K562 (cell line): ENCODE measurements at regions not wholly inside any gene's neighbourhood (a gene's known extent, or its start where the extent isn't known, plus 50 kb on each side); places are given as distances from the start of the nearest gene placed in this dataset.

Source experiments
- ATAC-seq: fragments of 200-7000 bp; cut with Tn5 transposase; 3 replicates; pipeline ENCODE4 v1.9.1; 2020; ENCODE audit warnings: moderate library complexity
- BruUV-seq: library from RNA; stranded (reverse); fragments of 400-500 nt; replicated peaks from 2 replicates; lab custom pipeline; 2021; lab: Mats Ljungman, UMichigan
- CTCF ChIA-PET: fragments of 300-600 bp; formaldehyde crosslinking; extraction: SDS; loops from one replicate; lab custom pipeline; 2021; ENCODE audit warnings: low intra/inter-chr PET ratio; lab: Yijun Ruan, JAX
- POLR2A ChIA-PET: fragments of 300-600, 350-650 bp; sonication (Branson Sonifier 250); formaldehyde crosslinking; extraction: SDS; loops from one replicate; lab custom pipeline; 2021; ENCODE audit warnings: antibody characterized with exemption, inconsistent platforms; lab: Yijun Ruan, JAX
- DNase-seq, 4 experiments: peaks; one replicate each; pipeline versions ENCODE4 v3.0.0 to v3.0.0-alpha.2; 2011 to 2018; ENCODE audit warnings: low spot score in 3 of 4, mixed read lengths in 3 of 4; ENCODE audit errors: extremely low read depth in 1 of 4
- FAIRE-seq: peaks from 2 replicates; lab custom pipeline; 2011; peaks lifted over from hg19 to GRCh38; lab: Jason Lieb, UNC
- H2AFZ ChIP-seq: 2 replicates; pipeline ENCODE4 v1.6.0; 2011; ENCODE audit warnings: low read depth, low read length, control low read depth, inconsistent platforms
- H3K27ac ChIP-seq: fragments of 200-600 bp; 3 replicates; pipeline ENCODE4 v1.8.0; 2011; ENCODE audit warnings: low read depth, mild to moderate bottlenecking, control low read depth, inconsistent platforms, low read length, moderate library complexity, mixed read lengths; ENCODE audit errors: extremely low read depth
- H3K27me3 ChIP-seq, 2 experiments: fragments of 300-600 bp in 1 of 2; 2 replicates in 1 of 2; 3 replicates in 1 of 2; pipeline versions ENCODE4 v1.6.0 to v1.8.0; 2011; ENCODE audit warnings: inconsistent platforms in 2 of 2, low read length in 2 of 2, mild to moderate bottlenecking in 1 of 2, mixed read lengths in 1 of 2, moderate library complexity in 1 of 2; ENCODE audit not compliant: control insufficient read depth in 2 of 2, insufficient read depth in 2 of 2
- H3K36me3 ChIP-seq: fragments of 300-600 bp; 3 replicates; pipeline ENCODE4 v1.8.0; 2011; ENCODE audit warnings: mild to moderate bottlenecking, low read length, inconsistent platforms; ENCODE audit not compliant: control insufficient read depth, insufficient read depth
- H3K4me1 ChIP-seq, 2 experiments: fragments of 200-600 bp in 1 of 2; replicated peaks in 1 of 2; 2 replicates in 1 of 2; 3 replicates in 1 of 2; pipeline versions ENCODE4 v1.5.1 to v1.8.0; 2011; ENCODE audit warnings: inconsistent platforms in 2 of 2, low read length in 2 of 2, mild to moderate bottlenecking in 1 of 2, mixed read lengths in 1 of 2, moderate library complexity in 1 of 2; ENCODE audit not compliant: control insufficient read depth in 2 of 2, insufficient read depth in 2 of 2
- H3K4me2 ChIP-seq: 2 replicates; pipeline ENCODE4 v1.6.1; 2011; ENCODE audit warnings: low read length, control low read depth, inconsistent platforms, mixed read lengths; ENCODE audit not compliant: insufficient read depth
- H3K4me3 ChIP-seq: fragments of 200-600 bp; sonication (generic), shearing (Covaris generic); 2 replicates; pipeline ENCODE4 v1.5.1; 2016; ENCODE audit warnings: control low read depth, inconsistent platforms
- H3K79me2 ChIP-seq: fragments of 200-600 bp; 3 replicates; pipeline ENCODE4 v1.8.0; 2011; ENCODE audit warnings: low read length, inconsistent platforms; ENCODE audit not compliant: control insufficient read depth, insufficient read depth
- H3K9ac ChIP-seq, 2 experiments: 2 replicates each; pipeline versions ENCODE4 v1.6.0 to v1.6.1; 2011; ENCODE audit warnings: low read depth in 2 of 2, low read length in 2 of 2, control low read depth in 1 of 2, inconsistent platforms in 1 of 2, mild to moderate bottlenecking in 1 of 2, mixed read lengths in 1 of 2; ENCODE audit not compliant: insufficient read depth in 1 of 2
- H3K9me1 ChIP-seq: one replicate; pipeline ENCODE4 v1.6.0; 2011; ENCODE audit warnings: inconsistent platforms, mild to moderate bottlenecking, low read length, moderate library complexity; ENCODE audit not compliant: control insufficient read depth, insufficient read depth
- H3K9me3 ChIP-seq: replicated peaks from 2 replicates; pipeline ENCODE4 v1.5.1; 2011; ENCODE audit warnings: low read depth, low read length, inconsistent platforms; ENCODE audit not compliant: control insufficient read depth, insufficient read depth
- H4K20me1 ChIP-seq: replicated peaks from 2 replicates; pipeline ENCODE4 v1.6.1; 2011; ENCODE audit warnings: low read length, inconsistent platforms, mixed read lengths; ENCODE audit not compliant: control insufficient read depth, insufficient read depth
- CCAR2 ChIP-seq: fragments of 200-400 bp; formaldehyde crosslinking; IDR thresholded peaks from 2 replicates; pipeline ENCODE4 v1.6.1; 2017; ENCODE audit warnings: mild to moderate bottlenecking, low read depth, low read length
- CEBPG ChIP-seq, 3 experiments: fragments of 200-800 bp in 1 of 3; sonication (Bioruptor generic) in 1 of 3; sonication (generic) in 1 of 3; formaldehyde crosslinking in 1 of 3; IDR thresholded peaks in 2 of 3; conservative IDR thresholded peaks in 1 of 3; 2 replicates each; pipeline versions ENCODE4 v1.6.1 to v1.8.0; 2016 to 2022; ENCODE audit warnings: missing compliant biosample characterization in 2 of 3, missing genetic modification characterization in 2 of 3, mild to moderate bottlenecking in 1 of 3, missing genetic modification reagents in 1 of 3
- CXXC5 ChIP-seq: fragments of 250-450 bp; sonication (Bioruptor Pico); IDR thresholded peaks from 2 replicates; pipeline ENCODE4 v1.8.0; 2022; ENCODE audit warnings: inconsistent platforms, mild to moderate bottlenecking, moderate library complexity
- DDX20 ChIP-seq: fragments of 450-650 bp; IDR thresholded peaks from 2 replicates; pipeline ENCODE4 v1.6.1; 2016; ENCODE audit warnings: missing genetic modification characterization, low read depth, mild to moderate bottlenecking, missing compliant biosample characterization, moderate library complexity
- RCOR1 ChIP-seq, 2 experiments: IDR thresholded peaks; 2 replicates each; pipeline ENCODE4 v1.6.1; 2012; ENCODE audit warnings: low read depth in 2 of 2, low read length in 2 of 2, borderline replicate concordance in 1 of 2, improper control_type of control experiment in 1 of 2
- SMAD4 ChIP-seq: fragments of 250-450 bp; sonication (Bioruptor Pico); conservative IDR thresholded peaks from 2 replicates; pipeline ENCODE4 v1.8.0; 2021; ENCODE audit warnings: inconsistent platforms, mild to moderate bottlenecking, moderate library complexity
- SPI1 ChIP-seq: IDR thresholded peaks from 2 replicates; pipeline ENCODE4 v1.6.1; 2011; ENCODE audit warnings: low read depth, low read length, control low read depth, borderline replicate concordance
- ZFP36 ChIP-seq: fragments of 150-350 bp; IDR thresholded peaks from 2 replicates; pipeline ENCODE4 v1.6.1; 2018; ENCODE audit warnings: low read length, low read depth; ENCODE audit not compliant: partially characterized antibody
- ZKSCAN3 ChIP-seq: fragments of 250-450 bp; sonication (Bioruptor Pico); IDR thresholded peaks from 2 replicates; pipeline ENCODE4 v1.4.0; 2020
- ZNF175 ChIP-seq: fragments of 200-800 bp; sonication (Bioruptor generic); IDR thresholded peaks from 2 replicates; pipeline ENCODE4 v1.6.1; 2016; ENCODE audit warnings: low read depth, mild to moderate bottlenecking, missing genetic modification characterization, missing compliant biosample characterization
- ZNF707 ChIP-seq: fragments of 250-450 bp; sonication (Bioruptor Pico); conservative IDR thresholded peaks from 2 replicates; pipeline ENCODE4 v1.8.0; 2022; ENCODE audit warnings: inconsistent platforms, mild to moderate bottlenecking, moderate library complexity
- ZNF75A ChIP-seq: fragments of 450-650 bp; formaldehyde crosslinking; IDR thresholded peaks from 2 replicates; pipeline ENCODE4 v1.4.0; 2020; ENCODE audit warnings: mild to moderate bottlenecking
- WGBS: fragments of 100-300 bp; shearing (Covaris generic); methylation state at CpG from one replicate; pipeline ENCODE4 v1.1.6; 2016; ENCODE audit warnings: low coverage, mixed read lengths; ENCODE audit not compliant: insufficient coverage; ENCODE audit errors: missing lambda C conversion rate; 5-methylcytosine and 5-hydroxymethylcytosine counted together
- in situ Hi-C: fragments of 300-500 bp; cut with MboI; formaldehyde crosslinking; loops from 4 replicates; pipeline ENCODE4 v1.15.0; 2018; ENCODE audit warnings: inconsistent platforms, mixed read lengths
- intact Hi-C: fragments of 100-400 bp; cut with micrococcal nuclease; formaldehyde crosslinking; loops from 2 replicates; pipeline ENCODE4 v1.14.2; 2022
- TF ChIP-seq, protein P1 (sequence below): fragments of 250-450 bp; sonication (Bioruptor Pico); IDR thresholded peaks from 2 replicates; pipeline ENCODE4 v1.8.0; 2021; ENCODE audit warnings: borderline replicate concordance, mild to moderate bottlenecking, moderate library complexity; ENCODE audit not compliant: poor library complexity, severe bottlenecking
- TF ChIP-seq, protein P2 (sequence below): fragments of 450-650 bp; IDR thresholded peaks from 2 replicates; pipeline ENCODE4 v1.6.1; 2017; ENCODE audit warnings: antibody characterized with exemption, mild to moderate bottlenecking
- TF ChIP-seq, protein P3 (sequence below): fragments of 450-650 bp; conservative IDR thresholded peaks from 2 replicates; pipeline ENCODE4 v1.6.1; 2016; ENCODE audit warnings: missing genetic modification characterization, low read depth, mild to moderate bottlenecking, missing compliant biosample characterization, moderate library complexity

DNA sequence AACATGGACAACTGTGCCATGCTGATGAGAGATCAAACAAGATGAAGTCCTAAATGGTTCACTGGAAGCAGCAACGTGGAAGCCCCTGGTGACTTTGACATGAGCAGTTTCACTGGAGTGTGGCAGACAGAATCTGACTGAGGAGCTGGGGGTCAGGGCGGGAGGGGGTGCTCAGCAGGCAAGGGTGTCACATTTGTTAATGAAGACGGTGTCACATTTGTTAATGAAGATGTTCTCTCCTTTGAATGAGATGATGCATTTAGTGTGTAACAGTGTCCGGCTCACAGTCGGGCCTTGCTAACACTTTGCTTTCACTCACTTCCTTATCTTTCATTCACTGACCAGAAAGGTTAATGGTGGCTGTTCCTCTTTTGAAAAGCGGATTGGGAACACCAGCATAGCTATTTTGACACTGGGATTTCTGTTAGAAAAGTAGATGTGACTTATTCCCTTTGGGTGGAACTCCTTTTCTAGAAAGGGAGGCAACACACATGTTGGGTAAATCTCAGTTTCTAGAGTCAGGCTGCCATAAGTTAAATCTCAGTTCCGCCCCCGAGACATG is 693.7 kb downstream of the UQCRFS1 start:
- H3K9me3 ChIP-seq: no peaks in the 10 kb centered on the region
- peaks cover 14 to 46% of the 10 kb centered on the region in 2 experiments for H3K4me1 ChIP-seq
- peak overlapping the region; percentile 27; the same call in 1 of the 2 replicates for H3K4me2 ChIP-seq
- peaks cover 39% of the 10 kb centered on the region for H3K36me3 ChIP-seq
- H3K9me1 ChIP-seq: peaks cover 5% of the 10 kb centered on the region
- in situ Hi-C loops (no loop called here), intact Hi-C loops (no loop called here)
- no peak for FAIRE-seq
- H4K20me1 ChIP-seq: peaks cover 60% of the 10 kb centered on the region
- ChIA-PET CTCF (interaction anchor here (0.6 kb wide), 1 partner anchor 10 kb away, joined by 4 read pairs; no protein-coding TSS in a partner anchor), POLR2A (interaction anchor here (0.6 to 1.3 kb wide), 11 partner anchors 9 to 637 kb away, joined by 3 to 6 read pairs (median 3); no protein-coding TSS in a partner anchor)
- no peak overlapping the region for H3K9ac ChIP-seq
- no peaks in the 10 kb centered on the region for H3K27me3 ChIP-seq
- DNase-seq: no peak
- H3K4me3 ChIP-seq: no peak overlapping the region
- H3K27ac ChIP-seq: peak overlapping the region; percentile 80; the same call in 1 of the 3 replicates
- H2AFZ ChIP-seq: no peak overlapping the region
- 25% methylated on average over 8 of the region's 8 CpGs for WGBS
- no TSS peak for BruUV-seq
- H3K79me2 ChIP-seq: peaks cover 99% of the 10 kb centered on the region
- ATAC-seq: peak; percentile 9; the same call in 1 of the 3 replicates
- TF ChIP-seq CCAR2: no peak
- TF ChIP-seq SMAD4 (CRISPR knock-in tag): peak; percentile 73
- TF ChIP-seq CEBPG (CRISPR knock-in tag; IDR thresholded peaks at IDR 0.05): 0 out of 2 replicates have a peak, but pooled peaks have one; percentile 17
- TF ChIP-seq CEBPG (tag; conservative IDR thresholded peaks at IDR 0.05 in 1 of 2, IDR thresholded peaks at IDR 0.05 in 1 of 2): no peak
- TF ChIP-seq SPI1: peak; percentile 89; the same call in 1 of the 2 replicates
- TF ChIP-seq ZNF707 (CRISPR knock-in tag): no peak
- TF ChIP-seq CXXC5 (CRISPR knock-in tag): peak; percentile 54; the same call in 1 of the 2 replicates
- TF ChIP-seq ZNF75A (CRISPR knock-in tag): no peak
- TF ChIP-seq ZNF175 (CRISPR knock-in tag): peak; percentile 64
- TF ChIP-seq, protein P1, sequence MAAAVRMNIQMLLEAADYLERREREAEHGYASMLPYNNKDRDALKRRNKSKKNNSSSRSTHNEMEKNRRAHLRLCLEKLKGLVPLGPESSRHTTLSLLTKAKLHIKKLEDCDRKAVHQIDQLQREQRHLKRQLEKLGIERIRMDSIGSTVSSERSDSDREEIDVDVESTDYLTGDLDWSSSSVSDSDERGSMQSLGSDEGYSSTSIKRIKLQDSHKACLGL: no peak
- TF ChIP-seq RCOR1 (IDR thresholded peaks at IDR 0.05; ENCODE audit: borderline replicate concordance in 1 of 2, low read depth in 2 of 2, low read length in 2 of 2): peak in 1 of 2 experiments; percentile 5; a peak in 1 of 4 replicates
- 0 out of 2 replicates have a peak, but pooled peaks have one; percentile 26 for TF ChIP-seq DDX20 (tag)
- TF ChIP-seq, protein P2, sequence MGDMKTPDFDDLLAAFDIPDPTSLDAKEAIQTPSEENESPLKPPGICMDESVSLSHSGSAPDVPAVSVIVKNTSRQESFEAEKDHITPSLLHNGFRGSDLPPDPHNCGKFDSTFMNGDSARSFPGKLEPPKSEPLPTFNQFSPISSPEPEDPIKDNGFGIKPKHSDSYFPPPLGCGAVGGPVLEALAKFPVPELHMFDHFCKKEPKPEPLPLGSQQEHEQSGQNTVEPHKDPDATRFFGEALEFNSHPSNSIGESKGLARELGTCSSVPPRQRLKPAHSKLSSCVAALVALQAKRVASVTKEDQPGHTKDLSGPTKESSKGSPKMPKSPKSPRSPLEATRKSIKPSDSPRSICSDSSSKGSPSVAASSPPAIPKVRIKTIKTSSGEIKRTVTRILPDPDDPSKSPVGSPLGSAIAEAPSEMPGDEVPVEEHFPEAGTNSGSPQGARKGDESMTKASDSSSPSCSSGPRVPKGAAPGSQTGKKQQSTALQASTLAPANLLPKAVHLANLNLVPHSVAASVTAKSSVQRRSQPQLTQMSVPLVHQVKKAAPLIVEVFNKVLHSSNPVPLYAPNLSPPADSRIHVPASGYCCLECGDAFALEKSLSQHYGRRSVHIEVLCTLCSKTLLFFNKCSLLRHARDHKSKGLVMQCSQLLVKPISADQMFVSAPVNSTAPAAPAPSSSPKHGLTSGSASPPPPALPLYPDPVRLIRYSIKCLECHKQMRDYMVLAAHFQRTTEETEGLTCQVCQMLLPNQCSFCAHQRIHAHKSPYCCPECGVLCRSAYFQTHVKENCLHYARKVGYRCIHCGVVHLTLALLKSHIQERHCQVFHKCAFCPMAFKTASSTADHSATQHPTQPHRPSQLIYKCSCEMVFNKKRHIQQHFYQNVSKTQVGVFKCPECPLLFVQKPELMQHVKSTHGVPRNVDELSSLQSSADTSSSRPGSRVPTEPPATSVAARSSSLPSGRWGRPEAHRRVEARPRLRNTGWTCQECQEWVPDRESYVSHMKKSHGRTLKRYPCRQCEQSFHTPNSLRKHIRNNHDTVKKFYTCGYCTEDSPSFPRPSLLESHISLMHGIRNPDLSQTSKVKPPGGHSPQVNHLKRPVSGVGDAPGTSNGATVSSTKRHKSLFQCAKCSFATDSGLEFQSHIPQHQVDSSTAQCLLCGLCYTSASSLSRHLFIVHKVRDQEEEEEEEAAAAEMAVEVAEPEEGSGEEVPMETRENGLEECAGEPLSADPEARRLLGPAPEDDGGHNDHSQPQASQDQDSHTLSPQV: peak; percentile 56; the same call in 1 of the 2 replicates
- TF ChIP-seq, protein P3, sequence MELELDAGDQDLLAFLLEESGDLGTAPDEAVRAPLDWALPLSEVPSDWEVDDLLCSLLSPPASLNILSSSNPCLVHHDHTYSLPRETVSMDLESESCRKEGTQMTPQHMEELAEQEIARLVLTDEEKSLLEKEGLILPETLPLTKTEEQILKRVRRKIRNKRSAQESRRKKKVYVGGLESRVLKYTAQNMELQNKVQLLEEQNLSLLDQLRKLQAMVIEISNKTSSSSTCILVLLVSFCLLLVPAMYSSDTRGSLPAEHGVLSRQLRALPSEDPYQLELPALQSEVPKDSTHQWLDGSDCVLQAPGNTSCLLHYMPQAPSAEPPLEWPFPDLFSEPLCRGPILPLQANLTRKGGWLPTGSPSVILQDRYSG (tag): 0 out of 2 replicates have a peak, but pooled peaks have one; percentile 36
- no peak for TF ChIP-seq ZKSCAN3 (CRISPR knock-in tag)
- TF ChIP-seq ZFP36: peak; percentile 60
